Fibroblast of upper back skin (primary cell): ENCODE measurements at regions not wholly inside any gene's neighbourhood (a gene's known extent, or its start where the extent isn't known, plus 50 kb on each side); places are given as distances from the start of the nearest gene placed in this dataset.
A peak's percentile ranks its signal among the peaks of the same experiment; 100 is the strongest.

Experiments
- DNase-seq: peaks from one replicate; pipeline ENCODE4 v3.0.0-alpha.2; 2013

DNA sequence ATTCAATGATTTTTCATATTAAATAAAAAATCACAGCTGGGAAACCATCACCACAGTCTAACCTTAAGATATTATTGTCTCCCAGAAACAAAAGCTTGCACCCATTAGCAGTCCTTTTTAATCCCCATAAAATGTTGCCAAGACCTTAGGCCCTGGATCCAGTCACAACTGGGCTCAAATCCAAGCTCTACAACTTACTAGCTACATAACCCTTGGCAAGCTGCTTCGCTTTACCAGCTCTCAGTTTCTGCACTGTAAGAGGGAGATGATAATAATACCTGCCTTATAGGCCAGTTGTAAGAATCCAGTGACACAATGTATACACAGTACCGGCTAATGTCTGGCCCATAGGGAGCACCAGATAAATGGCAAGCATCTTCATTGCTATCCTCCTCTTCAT, 400.9 kb upstream of the FGF13 start:
- DNase-seq = peak; percentile 38

DNA sequence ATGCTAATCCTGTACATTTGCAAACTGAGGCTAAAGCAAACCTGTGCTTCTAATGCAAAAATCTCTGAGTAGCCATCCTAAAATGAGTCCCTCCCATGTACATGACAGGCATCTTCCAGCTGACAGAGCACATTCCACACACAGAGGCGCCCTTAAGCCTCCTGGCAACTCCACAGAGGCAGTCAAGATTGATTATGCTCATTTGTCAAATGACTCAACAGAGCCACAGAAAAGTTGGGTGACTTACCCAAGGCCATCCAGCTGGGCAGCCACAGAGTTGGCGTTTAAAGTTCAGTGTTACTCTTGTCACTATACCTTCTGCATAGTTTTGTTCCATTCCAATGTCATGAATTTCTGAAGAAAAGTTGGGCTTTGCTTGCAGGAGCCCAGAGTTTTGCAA, 394.6 kb upstream of the FGF13 start:
- DNase-seq = peak; percentile 84

DNA sequence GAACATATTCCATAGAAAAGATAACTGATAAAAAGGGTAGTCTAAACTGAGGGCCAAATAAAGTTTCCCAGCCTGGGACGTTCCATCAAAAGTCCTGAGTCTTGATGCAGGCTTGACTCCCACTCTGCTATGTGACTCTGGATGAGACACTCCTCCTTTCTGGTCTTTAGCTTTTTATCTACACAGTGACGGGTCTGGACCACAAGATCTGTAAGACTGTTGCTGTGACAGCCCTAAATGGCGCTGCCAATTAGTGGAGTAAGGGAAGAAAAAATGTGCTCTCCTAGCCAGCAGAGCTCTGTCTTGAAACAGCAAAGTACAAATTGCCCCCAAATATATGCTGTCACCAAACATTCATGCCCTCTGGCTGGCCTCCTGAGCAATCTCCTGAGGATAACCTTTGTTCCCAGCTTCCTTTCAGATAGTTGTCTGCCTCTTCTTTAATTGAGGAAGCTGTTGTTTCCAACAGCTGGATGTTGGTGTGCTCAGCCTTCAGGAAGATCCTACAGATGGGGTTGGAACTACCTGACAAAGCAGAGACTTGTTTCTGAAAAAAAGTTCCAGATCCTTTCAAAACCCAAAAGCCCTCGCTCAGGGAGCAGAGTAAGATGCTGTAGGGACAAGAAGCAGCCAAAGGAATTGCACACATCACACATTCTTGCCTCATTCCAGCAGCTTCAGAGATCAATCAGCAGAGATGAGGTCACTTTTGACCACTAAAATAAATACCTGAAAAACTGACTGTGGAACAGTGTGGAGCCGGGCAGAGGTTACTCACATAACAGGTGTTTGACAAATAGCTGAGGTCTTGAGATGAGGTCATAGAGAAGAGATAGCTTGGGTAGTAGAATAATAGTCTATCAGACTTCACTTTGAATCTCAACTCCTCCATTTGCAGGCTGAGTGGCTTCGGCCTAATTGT, 383.4 kb upstream of the FGF13 start:
- DNase-seq = peak; percentile 34

DNA sequence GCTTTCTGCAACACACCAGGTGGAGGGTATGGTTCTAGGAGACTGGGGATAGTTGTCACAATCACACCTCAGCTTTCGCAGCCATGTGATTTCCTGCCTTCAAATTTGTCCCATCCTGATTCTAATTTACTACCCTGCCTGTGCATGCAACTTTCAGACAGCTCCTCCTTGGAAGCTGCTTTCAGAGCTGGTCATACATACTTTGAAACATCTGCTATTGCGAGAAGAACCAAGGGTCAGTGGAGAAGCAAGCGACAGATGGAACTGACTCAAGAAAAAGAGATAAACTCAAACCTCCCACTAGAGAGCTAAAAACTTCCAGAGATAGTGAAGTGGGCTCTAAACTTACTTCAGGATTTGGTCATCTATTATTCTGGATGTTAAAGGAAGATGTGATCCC, 381.7 kb upstream of the FGF13 start:
- no peak for DNase-seq

DNA sequence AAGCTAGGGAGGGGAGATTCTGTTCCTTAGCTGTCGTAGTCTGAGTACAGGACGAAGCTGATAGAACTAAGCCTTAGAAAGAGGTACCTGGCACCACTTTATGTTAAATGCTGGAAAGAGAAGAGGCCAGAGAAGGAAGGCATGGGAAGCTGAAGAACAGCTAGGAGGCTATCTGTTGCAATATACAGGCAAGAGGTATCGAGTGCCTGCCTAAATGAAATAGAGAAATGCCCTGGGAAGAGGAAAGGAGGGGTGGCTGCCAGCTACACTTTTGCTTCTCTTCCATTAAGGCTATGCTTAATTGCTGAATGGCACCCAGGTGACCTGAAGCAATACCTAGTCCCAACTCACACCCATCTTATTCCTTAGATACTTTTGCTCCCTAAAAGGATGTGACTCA, 380.4 kb upstream of the FGF13 start:
- no peak for DNase-seq

DNA sequence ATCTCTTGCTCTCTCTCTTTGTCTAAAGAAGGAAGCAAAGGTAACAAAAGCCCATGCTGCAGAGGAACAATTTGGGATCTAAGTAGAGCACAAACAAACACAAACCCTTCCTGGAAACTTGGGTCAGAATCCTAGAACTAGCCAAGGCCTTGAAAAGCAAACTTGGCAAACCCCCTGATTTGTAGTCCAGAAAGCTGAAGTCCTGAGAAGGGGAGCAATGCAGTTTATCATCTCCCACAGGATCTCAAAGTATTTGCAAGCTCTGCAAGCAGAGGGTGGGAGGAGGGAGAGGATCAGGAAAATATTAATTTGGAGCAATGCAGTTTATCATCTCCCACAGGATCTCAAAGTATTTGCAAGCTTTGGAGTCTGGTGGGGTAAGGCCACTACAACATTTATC, 379.5 kb upstream of the FGF13 start:
- peak; percentile 42 for DNase-seq

DNA sequence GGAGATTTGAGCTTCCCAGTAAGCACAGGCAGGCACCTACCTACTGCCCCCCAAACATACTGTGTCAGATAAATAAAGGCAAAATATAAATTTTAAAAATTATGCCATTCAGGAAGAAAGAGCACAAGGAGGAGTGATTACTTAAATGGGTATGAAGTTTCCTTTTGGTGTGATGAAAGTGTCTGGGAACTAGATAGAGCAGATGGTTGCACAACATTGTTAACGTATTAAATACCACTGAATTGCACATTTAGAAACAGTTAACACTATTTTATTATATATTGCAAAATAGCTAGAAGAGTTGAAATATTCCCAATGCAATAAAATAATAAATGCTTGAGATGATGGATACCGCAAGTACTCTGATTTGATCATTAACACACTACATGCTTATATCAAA, 374.7 kb upstream of the FGF13 start:
- no peak for DNase-seq

DNA sequence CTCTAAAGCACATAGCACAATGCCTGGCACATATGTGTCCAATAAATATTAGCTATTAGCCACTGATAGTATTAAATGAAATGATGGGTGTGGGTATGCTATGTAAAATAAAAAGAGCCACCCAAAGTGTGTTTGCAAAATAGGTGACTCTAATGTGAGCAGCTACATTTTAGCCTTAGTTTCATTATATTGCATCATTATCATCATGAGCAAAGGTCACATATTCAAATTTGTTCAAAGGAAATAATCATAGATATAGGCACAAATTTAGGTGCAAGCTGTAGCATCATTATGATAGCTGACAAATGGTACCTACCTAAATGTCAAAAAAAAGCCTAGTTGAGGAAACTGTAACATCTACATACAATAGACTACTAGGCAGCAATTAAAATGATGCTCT, 373.9 kb upstream of the FGF13 start:
- no peak for DNase-seq

DNA sequence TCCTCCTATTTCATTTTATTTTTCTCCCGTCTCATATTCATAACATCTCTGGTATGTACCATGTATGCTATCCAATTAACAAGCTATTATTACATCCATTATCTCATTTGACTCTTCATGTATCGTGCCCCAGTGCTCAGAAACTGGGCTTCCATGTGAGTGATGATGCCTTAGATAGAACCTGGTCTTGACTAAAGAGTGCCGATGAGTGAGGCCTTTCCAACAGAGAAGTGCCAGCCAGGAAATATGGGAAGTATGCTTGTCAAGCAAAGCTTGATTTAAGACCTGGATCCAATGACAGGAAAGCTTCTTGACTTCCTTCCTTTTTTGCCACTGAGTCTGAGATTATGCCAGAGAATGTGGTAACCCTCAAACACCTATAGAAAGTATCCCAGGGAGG, 371.7 kb upstream of the FGF13 start:
- DNase-seq = no peak

DNA sequence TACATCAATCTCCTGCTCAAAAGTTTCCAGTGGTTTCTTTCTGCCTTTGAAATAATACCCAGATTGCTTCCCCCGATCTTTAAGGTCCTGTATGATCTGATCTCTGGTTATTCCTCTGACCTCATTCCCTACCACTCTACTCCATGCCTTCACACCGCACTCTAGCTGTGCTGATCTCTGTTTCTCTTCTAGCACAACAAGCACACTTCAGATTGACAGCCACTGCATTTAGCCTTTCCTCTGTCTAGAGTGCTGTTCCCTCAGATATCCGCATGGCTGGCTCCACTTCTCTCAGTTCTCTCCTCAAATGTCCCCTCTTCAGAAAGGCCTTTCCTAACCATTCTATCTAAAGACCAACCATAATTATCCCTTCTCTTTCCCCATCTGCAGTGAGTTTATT, 370.4 kb upstream of the FGF13 start:
- no peak for DNase-seq

DNA sequence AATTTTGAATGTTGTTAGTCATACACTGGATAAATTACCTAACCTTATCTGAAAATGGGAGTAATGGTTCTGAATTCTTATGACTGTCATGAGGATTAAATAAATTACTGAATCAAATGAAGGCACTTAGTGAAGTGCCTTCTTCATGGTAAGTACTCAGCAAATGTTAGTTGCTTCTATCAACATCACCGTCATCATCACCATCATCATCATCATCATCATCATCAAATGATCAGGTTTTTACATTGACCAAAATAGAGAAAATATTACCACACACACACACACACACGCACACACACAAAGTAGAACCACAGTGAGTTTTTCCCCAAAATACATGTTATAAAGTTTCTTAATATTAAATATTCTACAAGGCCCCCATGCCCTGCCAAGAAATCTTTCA, 368.3 kb upstream of the FGF13 start:
- no peak for DNase-seq

DNA sequence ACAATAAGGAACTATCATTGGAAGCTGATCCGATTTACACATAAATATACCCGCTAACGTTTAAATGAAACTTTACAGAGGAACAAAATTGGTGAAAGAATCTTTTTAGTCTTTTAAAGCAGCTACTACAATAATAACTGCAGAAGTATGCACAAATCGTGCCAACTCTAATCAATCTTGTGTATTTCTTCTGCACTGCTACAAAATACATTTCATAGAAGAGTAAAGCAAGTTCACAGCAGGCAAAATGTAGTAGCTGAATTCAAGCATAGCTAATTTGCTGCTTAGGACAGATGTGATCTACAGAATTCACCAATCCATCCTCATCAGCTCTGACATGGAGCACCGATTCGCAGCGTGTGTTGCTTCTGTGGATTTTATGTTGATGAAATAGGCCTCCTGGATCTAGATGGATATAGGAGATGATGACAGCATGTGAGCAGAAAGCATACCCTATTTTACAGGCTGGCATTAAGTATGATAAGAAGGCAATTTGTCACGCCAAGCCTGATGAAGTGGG, 367.3 kb upstream of the FGF13 start:
- DNase-seq = no peak

DNA sequence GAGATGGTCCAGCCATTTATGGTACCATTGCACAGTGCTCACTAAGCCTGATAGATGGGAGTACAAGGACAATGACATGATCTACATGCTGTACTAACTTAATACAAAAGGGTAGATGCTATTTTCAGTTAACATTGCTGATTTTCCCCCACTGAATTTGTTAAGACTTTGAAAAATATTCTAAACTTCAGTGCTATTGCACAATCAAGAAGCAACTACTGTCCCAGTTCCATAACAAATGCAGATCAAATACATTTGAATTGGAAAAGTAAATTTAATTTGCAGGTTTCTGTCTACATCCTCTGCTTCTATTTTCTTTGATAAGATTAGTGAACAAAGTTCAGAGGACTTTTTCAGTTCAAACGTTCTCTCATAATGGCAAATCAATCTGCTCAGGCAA, 366.8 kb upstream of the FGF13 start:
- no peak for DNase-seq

DNA sequence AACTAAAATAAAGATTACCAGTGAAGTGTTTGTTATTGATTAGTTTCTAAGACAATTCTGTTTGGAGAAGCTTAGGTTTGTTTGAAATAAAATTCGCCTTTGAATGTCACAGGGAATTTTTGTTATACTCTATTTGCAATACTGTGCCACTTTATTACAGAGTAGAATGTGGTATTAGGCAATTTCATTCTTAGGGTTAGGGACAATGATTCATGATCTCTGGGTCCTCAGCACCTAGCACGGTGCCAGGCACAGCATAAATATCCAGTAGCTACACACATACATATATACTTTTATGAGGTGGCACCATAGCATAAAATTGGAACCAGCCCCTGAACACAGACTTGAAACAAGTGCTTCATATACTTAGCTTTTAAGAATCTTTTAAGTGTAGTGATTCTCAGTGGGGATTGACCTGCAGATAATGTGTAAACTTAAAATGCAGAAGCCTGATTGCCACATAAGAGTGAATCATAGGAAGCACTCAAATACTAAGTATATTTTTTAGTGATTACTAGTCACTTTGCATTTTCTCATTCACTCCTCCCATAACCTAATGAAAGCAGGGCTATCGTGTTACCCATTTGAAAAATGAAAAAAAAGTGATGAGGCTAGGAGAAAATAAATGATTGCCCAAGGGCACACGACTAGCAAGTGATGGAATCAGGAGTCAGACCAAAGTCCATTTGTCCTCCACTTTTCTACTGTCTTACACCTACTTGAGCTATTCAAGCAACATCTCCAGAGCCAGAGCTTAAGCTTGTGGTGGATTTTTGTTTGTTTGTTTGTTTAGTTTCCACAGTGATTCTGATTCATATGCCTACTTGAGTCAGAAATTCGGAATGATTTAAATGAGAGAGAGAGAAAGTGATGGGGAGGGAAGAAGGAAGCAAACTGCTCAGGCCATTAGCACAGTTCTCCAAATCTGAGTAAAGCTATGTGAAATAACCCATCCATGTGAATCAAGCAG, 366.0 kb upstream of the FGF13 start:
- DNase-seq = peak; percentile 38

DNA sequence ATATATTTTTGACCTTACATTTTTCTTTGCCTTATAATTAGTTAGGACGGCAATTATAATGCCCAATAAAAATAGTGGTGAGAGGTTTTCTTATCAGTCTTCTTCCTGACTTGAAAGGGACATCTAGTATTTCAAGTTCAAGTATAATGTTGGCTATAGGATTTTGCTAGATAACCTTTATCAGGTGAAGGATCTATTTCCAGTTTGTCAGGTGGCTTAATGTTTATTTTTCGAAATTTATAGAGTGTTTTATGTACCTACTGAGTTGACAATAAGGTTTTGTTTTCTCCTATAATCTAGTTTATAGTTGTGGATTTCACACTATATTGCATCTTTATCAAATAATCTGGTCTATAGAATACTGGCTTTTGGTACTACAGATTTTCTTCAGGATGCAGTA, 351.8 kb upstream of the FGF13 start:
- DNase-seq = no peak

DNA sequence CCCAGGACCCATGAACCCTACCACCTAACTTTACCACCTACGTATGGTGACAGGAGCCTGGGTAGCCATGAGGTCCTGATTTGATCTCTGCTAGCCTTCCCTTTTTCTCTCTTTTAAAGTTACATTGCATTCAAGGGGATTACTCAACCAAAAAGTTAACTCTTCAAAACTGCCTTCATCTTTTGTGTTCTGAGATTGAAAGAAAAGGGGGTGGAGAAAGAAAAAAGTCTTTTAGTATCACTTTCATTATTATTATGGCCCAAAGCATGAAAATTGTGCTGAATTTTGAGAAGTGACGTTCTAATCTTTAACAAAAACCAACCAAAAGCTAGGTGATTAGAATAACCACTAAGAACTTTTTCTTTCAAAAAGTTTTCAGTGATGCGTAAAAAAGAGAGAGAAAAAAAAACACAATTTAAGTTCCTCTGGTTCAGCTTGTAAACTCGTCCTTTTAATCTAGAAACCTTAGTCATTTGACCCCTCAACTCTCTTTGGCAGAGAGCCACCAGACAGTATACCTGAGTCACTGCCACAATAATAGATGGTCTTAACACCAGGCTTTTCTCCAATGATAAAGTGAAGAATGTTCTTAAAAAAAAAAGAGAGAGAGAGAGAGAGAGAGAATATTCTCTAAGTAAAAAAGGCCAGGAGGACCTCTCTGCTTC, 347.4 kb upstream of the FGF13 start:
- peak; percentile 32 for DNase-seq

DNA sequence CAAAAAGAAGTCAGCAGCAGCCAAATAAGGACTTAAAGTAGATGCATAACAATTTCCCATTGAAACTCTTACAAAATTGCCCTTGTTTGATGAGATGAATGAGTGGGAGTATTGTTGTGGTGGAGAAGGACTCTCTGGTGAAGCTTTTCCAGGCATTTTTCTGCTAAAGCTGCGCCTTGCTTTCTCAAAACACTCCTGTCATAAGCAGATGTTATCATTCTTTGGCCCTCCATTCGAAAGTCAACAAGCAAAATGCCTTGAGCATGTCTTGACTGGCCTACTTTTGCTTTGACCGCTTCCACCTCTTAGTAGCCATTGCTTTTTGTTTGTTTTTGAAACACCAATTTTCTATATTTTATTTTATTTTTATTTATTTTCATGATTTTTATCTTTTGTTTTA, 340.9 kb upstream of the FGF13 start:
- DNase-seq = no peak

DNA sequence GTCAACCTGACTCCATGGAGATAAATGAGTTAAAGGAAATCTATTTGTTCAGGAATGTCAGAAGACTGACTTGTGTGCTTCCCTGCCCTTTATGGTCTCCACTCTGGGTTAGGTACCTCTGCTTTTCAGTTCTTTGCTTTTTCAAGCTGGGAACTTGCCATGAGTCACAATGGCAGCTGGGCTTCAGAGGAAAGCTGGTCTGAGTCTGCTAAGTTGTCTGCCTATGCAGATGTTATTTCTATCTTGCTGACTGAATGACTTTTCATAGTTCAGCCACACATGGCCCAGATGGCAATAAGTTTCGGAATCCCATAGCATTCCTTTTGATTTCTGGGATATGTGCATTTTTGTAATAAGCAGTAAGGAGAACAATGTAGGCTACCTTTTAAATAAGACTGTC, 337.9 kb upstream of the FGF13 start:
- DNase-seq = peak; percentile 9

DNA sequence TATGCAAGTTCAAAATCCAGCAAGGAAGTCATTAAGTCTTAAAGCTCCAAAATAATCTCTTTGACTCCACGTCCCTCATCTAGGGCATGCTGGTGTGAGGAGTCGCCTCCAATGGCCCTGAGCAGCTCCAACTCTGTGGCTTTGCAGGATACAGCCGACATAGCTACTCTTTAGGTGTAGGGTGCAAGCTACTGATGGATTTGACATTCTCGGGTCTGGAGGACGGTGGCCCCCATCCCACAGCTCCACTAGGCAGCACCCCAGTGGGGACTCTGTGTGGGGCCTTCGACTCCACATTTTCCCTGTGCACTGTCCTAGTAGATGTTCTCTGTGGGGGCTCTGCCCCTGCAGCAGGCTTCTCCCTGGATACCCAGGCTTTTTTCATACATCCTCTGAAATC, 333.2 kb upstream of the FGF13 start:
- no peak for DNase-seq

DNA sequence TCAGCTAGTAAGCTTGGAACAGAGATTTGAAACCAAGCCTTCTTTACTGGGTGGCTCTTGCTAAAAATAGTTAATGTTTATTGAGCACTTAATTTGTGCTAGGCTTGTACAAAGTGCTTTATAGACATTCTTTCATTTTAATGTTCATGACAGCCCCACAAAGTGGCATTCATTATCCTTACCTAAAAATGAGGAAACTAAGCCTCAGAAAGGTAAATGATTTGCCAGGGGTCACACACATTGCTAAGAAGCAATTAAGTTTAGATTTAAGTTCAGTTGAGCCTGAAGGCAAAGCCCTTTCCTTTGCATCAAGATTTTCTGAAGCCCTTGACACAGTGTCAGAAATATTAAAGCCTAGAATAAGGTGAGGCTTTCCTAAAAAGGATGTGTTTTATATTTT, 327.5 kb upstream of the FGF13 start:
- DNase-seq = no peak

DNA sequence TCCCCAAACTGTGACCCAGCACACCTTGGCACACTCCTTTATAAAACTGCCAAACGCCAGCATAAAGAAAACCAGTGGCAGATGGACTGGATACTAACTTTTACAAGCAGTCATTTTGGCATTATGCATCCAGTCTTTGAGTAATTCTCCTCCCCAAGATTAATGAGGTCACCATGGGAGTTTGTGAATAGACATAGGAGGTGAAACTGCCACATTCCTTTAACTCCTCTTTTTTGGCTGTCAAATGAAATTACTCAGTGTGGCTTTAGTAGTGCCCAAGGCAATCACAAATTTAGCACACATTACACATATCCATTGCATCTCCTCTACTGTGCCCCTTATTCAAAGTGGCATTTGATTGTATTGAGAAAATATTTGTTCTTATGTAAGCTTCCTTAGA, 315.3 kb upstream of the FGF13 start:
- no peak for DNase-seq

DNA sequence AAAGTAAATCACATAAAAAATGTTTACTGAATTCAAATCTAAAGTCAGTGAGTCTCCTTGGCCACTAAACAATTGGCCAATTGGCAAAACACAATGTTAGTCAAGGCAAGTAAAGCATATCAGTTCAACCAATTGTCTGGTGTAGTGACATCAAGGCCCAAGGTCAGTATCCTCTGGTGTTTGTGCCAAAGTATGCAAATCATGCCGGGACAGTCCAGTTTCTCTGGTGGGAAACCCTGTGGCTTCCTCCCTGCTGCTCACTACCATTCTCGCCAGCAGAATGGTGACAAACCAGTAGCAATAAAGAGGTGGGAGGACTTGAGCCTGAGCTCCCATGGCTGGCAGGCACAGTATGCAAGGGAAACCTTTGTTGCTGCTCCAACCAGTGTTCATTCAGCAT, 314.9 kb upstream of the FGF13 start:
- DNase-seq = no peak

DNA sequence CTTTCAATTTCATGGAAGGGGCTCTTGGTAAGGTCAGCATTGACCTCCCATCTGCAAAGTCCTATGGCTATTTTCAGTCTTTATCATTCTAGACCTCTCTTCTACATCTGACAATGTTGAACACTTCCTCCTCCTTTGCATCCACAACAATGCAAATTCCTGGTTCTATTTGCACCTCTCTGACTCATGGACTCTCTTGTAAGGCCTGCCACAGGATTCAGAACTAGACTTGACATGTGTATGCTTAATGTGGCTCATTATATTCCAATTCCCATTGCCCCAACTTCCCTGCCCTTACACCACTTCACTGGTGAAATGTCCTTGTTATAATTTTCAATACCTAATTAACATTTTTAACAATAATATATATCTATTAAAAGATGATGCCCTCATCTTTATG, 314.3 kb upstream of the FGF13 start:
- DNase-seq = no peak
